ENCODE measurements at regions not wholly inside any gene's neighbourhood (a gene's known extent, or its start where the extent isn't known, plus 50 kb on each side); places are given as distances from the start of the nearest gene placed in this dataset.

GRCh38 chr1:4210043-4210442 lies 310.0 kb upstream of the C1orf174 start:
- Histone ChIP-seq H3K27me3 (peaks cover 0 to 30% (median 0%) of the 10 kb centered on the region in 3 donors), H3K36me3 (no peaks in the 10 kb centered on the region), H3K9me3 (peaks cover 0 to 17% (median 14%) of the 10 kb centered on the region in 4 donors), H3K27ac (no peak overlapping the region), H3K4me1 (no peaks in the 10 kb centered on the region), H3K4me3 (no peak overlapping the region)
- 38 to 65% (median 43%) methylated on average over 1 of the region's 1 CpG for WGBS, 5 donors
- intact Hi-C loops (cut with DNase I; ENCODE audit: low total_unique reads), result no loop called here
- DNase-seq, result no peak
- TF ChIP-seq POLR2AphosphoS5 (IDR thresholded peaks at IDR 0.05) (no peak), CTCF (IDR thresholded peaks at IDR 0.05) (no peak), POLR2A (IDR thresholded peaks at IDR 0.05) (no peak), EP300 (IDR thresholded peaks at IDR 0.05) (no peak)

GRCh38 chr1:4212796-4213195 lies 312.7 kb upstream of the C1orf174 start:
- Histone ChIP-seq H3K4me3 (no peak overlapping the region), H3K27ac (no peak overlapping the region), H3K4me1 (no peaks in the 10 kb centered on the region), H3K9me3 (peaks cover 0 to 7% (median 2%) of the 10 kb centered on the region in 4 donors), H3K36me3 (no peaks in the 10 kb centered on the region), H3K27me3 (peaks cover 0 to 49% (median 0%) of the 10 kb centered on the region in 3 donors)
- TF ChIP-seq CTCF (IDR thresholded peaks at IDR 0.05), result no peak
- no peak for TF ChIP-seq POLR2A (IDR thresholded peaks at IDR 0.05)
- TF ChIP-seq POLR2AphosphoS5 (IDR thresholded peaks at IDR 0.05), result no peak
- no peak for TF ChIP-seq EP300 (IDR thresholded peaks at IDR 0.05)
- WGBS, 5 donors, result 82 to 91% (median 84%) methylated on average over 5 of the region's 5 CpGs
- DNase-seq, result no peak
- intact Hi-C loops (cut with DNase I; ENCODE audit: low total_unique reads), result no loop called here

- Histone ChIP-seq H3K4me3 (no peak overlapping the region), H3K36me3 (no peaks in the 10 kb centered on the region), H3K27me3 (peaks cover 0 to 42% (median 0%) of the 10 kb centered on the region in 3 donors), H3K27ac (no peak overlapping the region), H3K9me3 (peaks cover 0 to 13% (median 5%) of the 10 kb centered on the region in 4 donors), H3K4me1 (no peaks in the 10 kb centered on the region)
- DNase-seq, result no peak
- WGBS, 5 donors, result 39 to 45% (median 43%) methylated on average over 18 of the region's 18 CpGs
- intact Hi-C loops (cut with DNase I; ENCODE audit: low total_unique reads), result no loop called here
- no peak for TF ChIP-seq CTCF (IDR thresholded peaks at IDR 0.05)
- no peak for TF ChIP-seq POLR2AphosphoS5 (IDR thresholded peaks at IDR 0.05)
- TF ChIP-seq EP300 (IDR thresholded peaks at IDR 0.05), result no peak
- no peak for TF ChIP-seq POLR2A (IDR thresholded peaks at IDR 0.05)
These were observed 313.4 kb upstream of the C1orf174 start for GRCh38 chr1:4213366-4213973.

GRCh38 chr1:4214826-4215225 lies 314.8 kb upstream of the C1orf174 start:
- Histone ChIP-seq H3K27me3 (peaks cover 0 to 34% (median 0%) of the 10 kb centered on the region in 3 donors), H3K4me3 (no peak overlapping the region), H3K9me3 (peaks cover 0 to 13% (median 5%) of the 10 kb centered on the region in 4 donors), H3K36me3 (no peaks in the 10 kb centered on the region), H3K27ac (no peak overlapping the region), H3K4me1 (no peaks in the 10 kb centered on the region)
- DNase-seq, result no peak
- intact Hi-C loops (cut with DNase I; ENCODE audit: low total_unique reads), result no loop called here
- 85 to 93% (median 93%) methylated on average over 12 of the region's 12 CpGs for WGBS, 5 donors
- no peak for TF ChIP-seq CTCF (IDR thresholded peaks at IDR 0.05)
- no peak for TF ChIP-seq POLR2A (IDR thresholded peaks at IDR 0.05)
- no peak for TF ChIP-seq EP300 (IDR thresholded peaks at IDR 0.05)
- no peak for TF ChIP-seq POLR2AphosphoS5 (IDR thresholded peaks at IDR 0.05)
